ENCODE measurements at regions not wholly inside any gene's neighbourhood (a gene's known extent, or its start where the extent isn't known, plus 50 kb on each side); places are given as distances from the start of the nearest gene placed in this dataset.
A peak's percentile ranks its signal among the peaks of the same experiment; 100 is the strongest.

DNA sequence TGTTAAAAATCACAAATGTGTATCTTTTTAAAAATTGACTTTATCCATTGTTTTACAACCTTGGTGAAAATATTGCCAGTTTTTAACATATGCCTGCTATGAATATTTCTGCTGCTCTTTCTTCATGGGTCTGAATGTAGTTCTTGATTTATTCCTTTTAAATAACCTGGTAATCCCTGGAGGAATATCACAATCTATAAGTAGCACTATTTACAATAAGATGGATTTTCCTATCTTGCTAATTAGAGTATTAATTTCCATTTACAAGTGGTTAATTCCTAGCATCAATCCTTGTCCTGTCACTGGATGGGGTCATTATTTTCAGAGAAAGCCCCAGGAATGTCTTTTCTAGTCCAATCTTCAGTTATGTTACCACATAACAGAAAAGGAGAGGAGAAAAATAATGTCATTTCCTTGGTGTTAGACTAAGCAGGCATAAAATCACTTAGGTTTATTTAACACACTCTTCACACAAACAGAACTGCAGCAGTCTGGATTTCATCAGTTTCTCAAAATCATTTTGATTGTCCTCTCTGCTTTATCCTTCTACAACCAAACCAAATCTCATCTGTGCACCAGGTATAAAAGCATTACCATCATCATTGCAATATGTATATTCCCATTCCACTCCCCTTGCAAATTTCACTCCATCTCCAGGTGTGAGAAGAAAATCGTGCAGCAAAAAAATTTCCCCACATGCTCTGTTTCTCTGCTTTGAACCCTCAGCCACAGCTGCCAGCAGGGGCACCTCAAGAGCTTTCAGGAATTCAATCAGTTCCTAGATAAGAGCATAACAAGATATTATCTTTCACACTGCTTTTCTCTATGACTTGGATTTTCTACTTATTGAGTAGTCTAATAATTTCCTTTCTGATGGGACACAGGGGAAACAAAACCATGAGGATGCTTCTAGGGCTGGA lies 204.1 kb downstream of the SEC61B start:
- DNase-seq (ENCODE audit: low read depth, low spot score) = no peak
- H3K27ac ChIP-seq = no peak overlapping the region

DNA sequence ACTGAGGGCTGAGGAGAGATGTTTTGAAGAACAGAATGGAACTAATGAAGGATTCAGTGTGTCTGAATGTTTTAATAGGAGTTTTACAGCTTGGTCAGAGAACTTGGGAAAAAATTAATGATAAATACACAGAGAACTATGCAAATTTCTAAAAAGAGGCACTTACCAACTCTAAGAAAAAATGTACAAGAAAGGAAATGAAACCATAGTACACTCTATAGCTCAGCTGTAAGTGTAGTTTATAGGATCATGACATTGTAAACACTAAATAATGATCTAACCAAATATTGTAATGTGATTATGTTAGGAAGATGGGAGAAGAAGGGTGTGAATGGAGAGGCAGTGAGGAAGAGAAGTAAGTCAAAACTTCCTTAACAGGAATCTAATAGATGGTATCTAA lies 205.2 kb downstream of the SEC61B start:
- DNase-seq (ENCODE audit: low read depth, low spot score) = no peak
- H3K27ac ChIP-seq = no peak overlapping the region

DNA sequence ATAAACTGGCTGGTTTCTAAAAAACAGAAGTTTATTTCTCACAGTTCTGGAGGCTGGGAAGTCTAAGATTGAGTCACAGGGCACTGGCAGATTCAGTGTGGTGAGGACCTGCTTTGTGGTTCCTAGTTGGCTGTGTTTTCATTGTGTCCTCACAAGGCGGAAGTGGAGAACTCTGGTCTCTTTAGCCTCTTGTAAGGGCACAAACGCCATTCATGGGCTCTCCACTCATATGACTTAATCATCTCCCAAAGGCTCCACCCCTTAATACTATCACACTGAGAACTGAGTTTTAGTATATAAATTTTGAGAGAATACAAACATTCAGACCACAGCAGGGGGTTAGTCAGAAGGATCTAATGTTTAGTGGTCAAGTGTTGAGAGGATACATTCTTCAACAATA lies 208.2 kb downstream of the SEC61B start:
- DNase-seq (ENCODE audit: low read depth, low spot score) = no peak
- no peak overlapping the region for H3K27ac ChIP-seq

DNA sequence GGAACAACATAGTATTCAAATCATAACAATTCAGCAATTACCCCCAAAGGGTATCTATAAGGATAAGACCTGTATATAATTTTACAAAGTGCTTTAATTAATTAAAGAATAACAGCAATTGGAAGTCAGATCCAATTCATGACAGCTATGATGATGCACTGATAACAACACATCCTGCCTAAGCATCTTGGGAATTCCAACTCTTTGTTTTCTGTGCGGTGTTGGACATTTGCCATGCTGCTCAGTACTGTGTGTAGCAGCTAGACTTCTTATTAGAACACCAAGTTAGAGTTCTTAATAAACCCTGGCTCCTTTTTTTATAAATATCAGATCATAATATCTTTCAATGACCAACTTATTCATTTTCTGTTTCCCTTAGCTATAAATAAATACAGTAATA lies 209.0 kb downstream of the SEC61B start:
- no peak overlapping the region for H3K27ac ChIP-seq
- no peak for DNase-seq (ENCODE audit: low read depth, low spot score)

DNA sequence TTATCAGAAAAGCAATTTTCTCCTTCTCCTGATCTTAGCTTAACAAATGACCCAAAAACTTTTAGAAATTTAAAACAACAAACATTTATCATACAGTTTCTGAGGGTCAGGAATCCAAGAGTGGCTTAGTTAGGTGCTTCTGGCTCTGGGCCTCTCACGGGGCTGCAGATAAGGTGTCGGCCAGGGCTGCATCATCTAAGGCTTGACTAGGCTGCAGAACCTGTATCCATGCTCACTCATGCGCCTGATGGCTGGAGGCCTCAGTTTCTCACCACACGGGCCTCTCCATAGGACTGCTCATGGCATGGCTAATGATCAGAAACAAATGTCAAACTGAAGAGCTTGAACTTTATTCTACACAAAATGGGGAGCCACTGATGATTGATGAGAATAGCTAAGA lies 210.0 kb downstream of the SEC61B start:
- DNase-seq (ENCODE audit: low read depth, low spot score) = no peak
- no peak overlapping the region for H3K27ac ChIP-seq

DNA sequence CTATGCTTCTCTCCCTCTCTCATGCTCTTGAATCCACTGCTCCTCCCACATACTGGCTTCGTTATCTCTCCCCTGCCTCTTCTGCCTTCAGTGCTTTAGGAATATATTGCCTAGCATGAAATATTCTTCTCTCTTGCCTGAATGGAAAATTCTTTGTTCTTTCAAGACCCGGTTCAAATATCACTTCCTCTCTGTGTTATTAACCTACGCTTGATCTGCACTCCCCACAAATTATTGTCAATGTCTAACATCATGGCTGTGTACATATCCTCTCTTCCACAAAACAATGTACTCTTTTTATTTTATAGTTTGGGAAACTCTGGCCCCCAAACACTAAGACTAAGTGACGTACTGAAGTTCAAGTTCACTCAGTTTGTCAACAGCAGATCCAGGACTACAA lies 211.0 kb downstream of the SEC61B start:
- DNase-seq (ENCODE audit: low read depth, low spot score) = no peak
- peak overlapping the region; percentile 50 for H3K27ac ChIP-seq

DNA sequence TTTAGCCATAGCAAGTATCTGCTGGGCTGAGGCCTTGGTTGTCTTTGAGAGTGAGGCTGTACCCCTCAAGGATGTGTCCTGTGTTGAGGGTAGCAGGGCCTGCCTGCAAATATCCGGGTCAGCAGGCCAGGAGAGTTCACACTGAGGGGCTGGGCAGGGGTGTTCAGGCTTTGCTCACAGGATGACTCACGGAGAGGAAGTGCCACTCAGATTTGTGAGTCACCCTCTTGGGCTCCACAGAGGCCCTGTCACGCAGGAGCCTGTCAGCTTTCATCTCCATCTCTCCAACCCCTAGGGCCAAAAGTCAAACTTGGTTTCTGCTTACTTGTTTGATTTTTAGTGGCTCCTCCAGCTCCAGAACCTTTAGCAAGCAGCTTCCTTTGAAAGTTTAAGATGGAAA lies 211.5 kb downstream of the SEC61B start:
- peak; percentile 58 for DNase-seq (ENCODE audit: low read depth, low spot score)
- peak overlapping the region; percentile 50 for H3K27ac ChIP-seq

DNA sequence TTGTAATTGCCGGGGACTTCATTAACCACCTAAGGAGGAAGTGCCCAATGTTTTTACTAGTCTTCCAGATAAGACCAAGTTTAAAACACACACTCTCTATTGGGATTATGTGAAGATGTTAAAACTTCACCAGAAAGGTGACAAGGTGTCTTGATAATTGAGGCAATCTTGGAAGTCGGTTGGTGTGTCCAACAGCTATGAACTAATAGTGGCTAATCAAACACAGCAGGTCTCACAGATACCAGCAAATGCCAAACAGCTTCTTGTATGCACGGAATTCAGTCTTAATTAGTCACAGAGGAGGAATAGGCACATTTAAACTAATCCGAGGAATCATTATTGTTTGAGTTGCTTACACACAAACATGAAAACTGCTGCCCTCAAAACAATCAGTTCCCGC lies 214.5 kb downstream of the SEC61B start:
- no peak for DNase-seq (ENCODE audit: low read depth, low spot score)

DNA sequence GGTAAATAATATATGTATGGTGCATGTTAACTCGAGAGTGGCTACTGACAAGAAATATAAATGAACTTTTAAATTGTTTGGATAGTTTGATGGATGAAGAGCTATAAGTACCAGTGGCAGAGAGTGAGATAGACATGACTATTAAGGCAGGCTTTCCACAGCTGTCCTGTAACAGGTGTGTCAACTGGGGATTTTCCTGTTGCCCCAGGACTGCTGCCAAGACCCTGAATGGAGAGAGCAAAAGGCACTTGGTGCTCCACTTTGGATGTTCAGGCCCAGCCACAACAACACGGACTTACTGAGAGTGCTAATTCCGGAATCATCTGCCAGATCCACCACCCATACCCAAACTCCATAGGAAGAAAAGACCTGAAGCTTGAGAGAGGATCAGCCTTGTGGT lies 215.1 kb downstream of the SEC61B start:
- DNase-seq (ENCODE audit: low read depth, low spot score) = no peak
- no peak overlapping the region for H3K27ac ChIP-seq

More for the DNA sequence above, 214.5 kb downstream of the SEC61B start:
- H3K27ac ChIP-seq = no peak overlapping the region

DNA sequence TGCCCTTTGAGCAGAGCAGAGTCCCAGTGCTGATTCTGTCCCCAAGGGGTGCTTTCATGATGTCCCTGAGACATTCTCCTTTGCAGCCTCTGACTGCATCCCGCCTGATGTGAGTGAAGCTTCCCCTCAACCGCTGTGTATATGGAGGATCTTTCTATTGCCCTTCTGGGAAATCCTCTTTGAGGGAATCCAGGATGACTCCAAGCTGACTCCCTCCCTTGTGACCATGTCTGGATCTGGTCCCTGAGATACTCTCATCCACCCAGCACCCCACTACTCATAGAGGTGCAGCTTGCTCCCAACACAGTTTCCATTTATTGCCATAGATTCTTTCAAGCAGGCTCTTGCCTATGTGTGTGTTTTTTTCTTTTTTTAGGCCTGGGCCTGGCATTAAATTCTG lies 216.5 kb downstream of the SEC61B start:
- no peak for DNase-seq (ENCODE audit: low read depth, low spot score)
- H3K27ac ChIP-seq = no peak overlapping the region

DNA sequence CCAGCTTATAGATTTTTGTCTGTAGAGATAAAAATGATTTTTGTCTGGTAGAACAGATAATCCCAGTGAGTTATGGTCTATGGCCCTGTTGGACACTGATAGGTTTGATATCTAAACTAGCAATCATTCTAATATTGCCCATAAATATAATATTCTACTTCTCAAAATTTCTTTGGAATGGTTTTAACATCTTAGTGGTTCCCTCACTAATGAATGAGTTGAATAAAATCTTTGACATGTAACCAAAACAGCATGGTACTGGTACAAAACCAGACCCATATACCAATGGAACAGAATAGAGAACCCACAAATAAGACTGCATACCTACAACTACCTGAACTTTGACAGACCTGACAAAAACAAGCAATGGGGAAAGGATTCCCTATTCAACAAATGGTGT lies 219.7 kb downstream of the SEC61B start:
- DNase-seq (ENCODE audit: low read depth, low spot score) = no peak
- no peak overlapping the region for H3K27ac ChIP-seq

DNA sequence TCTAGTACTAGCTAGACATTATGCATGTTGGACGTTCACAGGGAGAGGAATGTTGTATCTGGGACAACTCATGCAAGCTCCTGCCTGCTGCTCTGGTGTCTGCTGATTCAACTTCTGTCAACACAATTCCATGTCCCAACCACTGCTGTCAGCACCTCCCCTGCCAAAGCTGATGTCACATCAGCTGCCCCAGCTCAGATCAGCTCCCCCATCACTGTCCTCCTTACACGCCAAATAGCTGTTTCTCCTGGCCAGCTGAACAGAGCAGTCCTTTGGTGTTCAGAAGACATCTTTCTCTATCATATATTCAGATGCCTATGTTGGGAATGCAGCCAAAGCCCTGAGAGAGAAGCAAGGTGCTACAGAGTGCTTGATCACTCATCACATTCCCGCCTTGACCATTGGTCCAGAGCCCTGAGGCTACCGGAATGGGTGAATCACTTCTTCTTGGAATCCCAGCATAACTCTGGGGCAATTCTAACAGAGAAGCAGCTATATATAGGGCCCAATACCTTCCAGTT lies 223.3 kb downstream of the SEC61B start:
- peak overlapping the region; percentile 33 for H3K27ac ChIP-seq

DNA sequence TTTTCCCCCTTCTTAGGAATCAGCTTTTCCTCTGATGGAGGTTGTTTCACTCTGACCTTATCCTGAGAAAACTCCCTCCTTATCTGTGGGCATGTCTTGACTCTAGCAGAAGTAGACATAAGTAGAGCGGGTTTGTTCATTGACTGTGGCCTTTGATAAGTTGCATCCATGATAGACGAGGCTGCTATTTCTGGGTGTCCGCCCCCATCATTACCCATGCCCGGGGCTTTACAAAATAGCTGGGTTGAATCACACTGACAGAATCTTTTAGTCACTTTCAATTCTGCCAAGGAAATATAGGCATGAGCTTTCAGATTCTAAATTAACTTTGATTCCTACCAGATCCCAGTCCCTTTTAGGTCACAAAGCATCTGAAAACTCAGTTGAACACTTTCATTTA lies 223.8 kb downstream of the SEC61B start:
- DNase-seq (ENCODE audit: low read depth, low spot score) = no peak
- peak overlapping the region; percentile 33 for H3K27ac ChIP-seq

More for the DNA sequence above, 223.3 kb downstream of the SEC61B start:
- peak; percentile 41 for DNase-seq (ENCODE audit: low read depth, low spot score)

DNA sequence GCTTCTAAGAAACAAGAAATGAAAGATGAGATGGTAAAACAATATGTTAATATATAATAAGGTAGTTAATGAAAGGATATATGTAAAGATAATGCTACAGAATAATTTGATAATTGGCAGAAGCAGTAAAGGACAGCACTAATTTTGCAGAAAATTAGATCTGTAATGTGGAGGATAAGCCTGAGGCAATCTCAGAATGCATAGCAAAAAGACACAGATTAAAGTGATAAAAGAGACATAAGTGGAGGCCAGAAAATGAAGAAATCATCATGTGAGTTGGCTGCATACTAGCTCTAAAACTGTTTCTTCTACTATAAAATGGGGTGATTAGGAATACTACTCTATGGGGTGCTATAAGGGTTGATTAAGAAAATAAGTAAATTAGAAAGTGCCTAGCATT lies 225.9 kb downstream of the SEC61B start:
- no peak for DNase-seq (ENCODE audit: low read depth, low spot score)
- H3K27ac ChIP-seq = no peak overlapping the region

DNA sequence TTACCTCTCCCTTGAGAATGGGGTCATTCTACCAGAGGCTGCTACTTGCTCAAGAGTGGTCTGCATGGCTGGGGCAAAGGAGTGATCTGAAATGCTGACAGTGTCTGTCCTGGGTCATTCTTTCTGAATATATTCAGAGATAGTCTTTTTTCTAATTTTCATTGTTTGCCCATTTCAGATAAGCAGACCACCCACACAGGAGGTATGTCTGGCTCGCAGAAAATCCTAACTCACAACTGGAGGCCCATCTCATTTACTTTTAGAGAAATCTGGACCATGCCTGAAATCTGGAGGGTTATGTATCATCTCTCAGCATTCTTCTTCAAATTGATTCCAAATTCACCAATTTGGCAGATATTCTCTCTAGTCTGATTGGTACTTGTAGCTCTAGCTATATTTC lies 227.6 kb downstream of the SEC61B start:
- H3K27ac ChIP-seq = no peak overlapping the region
- no peak for DNase-seq (ENCODE audit: low read depth, low spot score)

DNA sequence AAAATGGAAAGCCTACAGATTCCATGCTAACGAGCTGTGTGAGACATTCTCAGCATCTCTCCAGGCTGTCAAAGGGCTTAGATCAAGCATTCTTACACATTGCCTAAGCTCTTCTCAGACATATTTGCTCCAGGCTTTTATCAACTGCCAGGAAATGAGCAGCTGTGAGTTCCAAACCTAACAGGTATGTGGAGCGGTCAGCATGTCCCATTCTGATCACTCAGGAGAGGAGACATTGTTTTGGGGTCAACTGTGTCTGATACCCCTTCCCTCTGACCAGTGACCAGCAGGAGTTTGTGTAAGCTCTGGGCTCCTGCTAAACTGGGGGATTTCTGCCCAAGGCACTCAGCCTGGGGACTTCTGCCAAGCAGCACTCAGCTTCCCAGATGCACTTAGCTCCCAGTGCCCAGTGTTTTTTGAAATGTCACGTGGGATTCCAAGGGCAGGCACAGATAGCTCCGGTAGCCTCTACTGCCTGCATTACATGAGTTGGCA lies 229.1 kb downstream of the SEC61B start:
- no peak for DNase-seq (ENCODE audit: low read depth, low spot score)

DNA sequence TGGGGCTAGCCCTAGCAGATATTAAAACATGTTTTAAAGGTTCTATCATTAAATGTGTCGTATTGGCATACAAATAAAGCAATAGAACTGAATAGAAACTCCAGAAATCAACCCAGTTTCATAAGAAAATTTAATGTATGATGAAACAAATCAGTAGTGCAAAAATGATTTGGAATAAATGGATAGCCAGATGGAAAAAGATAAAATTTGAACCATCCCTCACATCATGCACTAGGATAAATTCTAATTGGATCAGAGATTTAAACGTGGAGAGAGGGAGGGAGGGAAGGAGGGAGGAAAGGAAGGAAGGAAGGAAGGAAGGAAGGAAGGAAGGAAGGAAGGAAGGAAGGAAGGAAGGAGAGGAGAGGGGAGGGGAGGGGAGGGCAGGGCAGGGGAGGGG lies 235.3 kb downstream of the SEC61B start:
- no peak overlapping the region for H3K27ac ChIP-seq
- DNase-seq (ENCODE audit: low read depth, low spot score) = no peak

More for the DNA sequence above, 229.1 kb downstream of the SEC61B start:
- H3K27ac ChIP-seq = no peak overlapping the region

DNA sequence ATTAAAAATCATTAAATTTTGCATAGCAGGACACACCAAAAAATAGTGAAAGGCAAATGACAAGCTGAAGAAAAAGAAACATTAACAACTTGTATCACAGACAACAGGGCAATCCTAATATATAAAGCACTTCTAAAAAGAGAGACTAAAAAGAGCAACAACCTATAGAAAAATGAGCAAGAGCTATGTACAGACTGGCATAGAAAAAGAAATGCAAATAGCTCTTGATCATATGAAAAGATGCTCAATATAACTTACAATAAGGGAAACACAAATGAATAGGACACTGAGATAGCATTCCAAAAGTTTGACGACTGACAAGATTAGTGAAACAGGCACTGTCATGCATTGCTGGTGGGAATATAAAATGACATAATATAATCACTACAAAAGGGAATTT lies 235.9 kb downstream of the SEC61B start:
- no peak for DNase-seq (ENCODE audit: low read depth, low spot score)
- no peak overlapping the region for H3K27ac ChIP-seq

DNA sequence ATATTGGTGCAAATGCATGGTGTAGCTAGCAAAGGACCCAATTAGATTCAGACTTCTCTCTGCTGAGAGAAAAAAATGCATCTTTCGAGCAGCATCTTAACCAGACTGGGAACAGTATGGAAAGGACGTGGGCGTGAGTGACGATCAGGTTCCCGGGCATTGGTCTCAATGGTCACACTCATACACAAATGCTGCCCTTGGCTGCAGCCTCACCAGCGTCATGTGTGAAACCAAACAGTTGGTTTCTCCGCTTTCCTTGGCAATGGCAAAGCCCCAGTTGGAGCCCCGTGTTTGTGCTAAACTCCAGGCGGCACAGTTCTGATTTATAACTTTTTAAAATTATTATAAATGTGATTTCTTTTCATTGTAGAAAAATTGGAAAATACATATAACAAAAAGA lies 237.8 kb downstream of the SEC61B start:
- no peak for DNase-seq (ENCODE audit: low read depth, low spot score)
- H3K27ac ChIP-seq = no peak overlapping the region

DNA sequence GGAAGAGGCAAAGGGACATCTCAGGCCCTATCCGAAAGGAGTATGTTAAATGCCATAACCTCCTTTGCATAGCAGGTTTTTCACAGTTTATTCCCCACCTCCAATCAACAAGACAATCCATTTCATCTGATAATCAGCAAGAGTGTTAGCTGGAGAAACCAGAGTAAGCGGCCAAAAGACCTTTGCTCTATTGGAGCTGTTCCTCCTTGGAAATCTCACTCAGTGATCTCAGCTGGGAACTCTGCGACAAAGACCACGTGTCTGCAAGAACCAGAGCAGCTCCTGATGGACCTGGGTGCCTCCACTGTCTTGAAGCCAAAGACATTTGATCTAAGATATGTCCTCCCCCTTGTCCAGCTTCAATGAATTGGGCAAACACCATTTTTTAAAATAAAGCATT lies 241.0 kb downstream of the SEC61B start:
- no peak overlapping the region for H3K27ac ChIP-seq
- DNase-seq (ENCODE audit: low read depth, low spot score) = no peak

DNA sequence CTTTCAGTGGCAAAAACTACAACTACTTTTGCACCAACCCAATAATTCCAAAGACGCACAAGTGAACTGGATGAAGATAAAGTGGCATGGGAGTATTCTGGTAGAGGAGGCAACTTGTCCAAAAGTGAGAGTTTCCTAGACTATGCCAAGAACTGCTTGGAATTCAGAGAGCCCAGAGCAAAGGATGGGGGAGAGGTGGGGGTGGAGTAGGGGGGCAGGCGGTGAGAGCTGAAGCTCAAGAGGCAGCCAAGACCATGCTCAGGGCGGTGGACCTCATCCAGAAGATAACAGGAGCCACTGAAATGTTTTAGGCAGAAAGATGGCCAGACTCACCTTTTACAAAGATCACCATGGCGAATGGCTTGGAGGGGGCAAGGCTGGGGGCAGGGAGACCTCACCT lies 242.5 kb downstream of the SEC61B start:
- no peak overlapping the region for H3K27ac ChIP-seq

More for the DNA sequence above, 242.5 kb downstream of the SEC61B start:
- no peak for DNase-seq (ENCODE audit: low read depth, low spot score)
